H9 (cell line): ENCODE measurements at regions not wholly inside any gene's neighbourhood (a gene's known extent, or its start where the extent isn't known, plus 50 kb on each side); places are given as distances from the start of the nearest gene placed in this dataset.

Experiments used
- DNase-seq: peaks from one replicate; pipeline ENCODE4 v3.0.0-alpha.2; 2017
- H2AFZ ChIP-seq: one replicate; pipeline ENCODE4 v1.6.1; 2013; ENCODE audit warnings: mild to moderate bottlenecking, low read length, control low read depth, moderate library complexity
- H2AK5ac ChIP-seq: 2 replicates; pipeline ENCODE4 v1.6.1; 2013; ENCODE audit warnings: low read length, control low read depth, mixed read lengths; ENCODE audit not compliant: insufficient read length
- H2BK120ac ChIP-seq: one replicate; pipeline ENCODE4 v1.6.1; 2013; ENCODE audit warnings: low read depth, mild to moderate bottlenecking, low read length, control low read depth, inconsistent platforms; ENCODE audit not compliant: poor library complexity, severe bottlenecking
- H2BK12ac ChIP-seq: 2 replicates; pipeline ENCODE4 v1.6.1; 2013; ENCODE audit warnings: low read length, control low read depth, mixed read lengths, low read depth; ENCODE audit not compliant: insufficient read length
- H2BK15ac ChIP-seq: 2 replicates; pipeline ENCODE4 v1.6.1; 2013; ENCODE audit warnings: low read depth, low read length, control low read depth
- H2BK20ac ChIP-seq: one replicate; pipeline ENCODE4 v1.6.1; 2013; ENCODE audit warnings: low read depth, mild to moderate bottlenecking, low read length, control low read depth, inconsistent platforms; ENCODE audit not compliant: poor library complexity, severe bottlenecking
- H2BK5ac ChIP-seq: 2 replicates; pipeline ENCODE4 v1.6.1; 2013; ENCODE audit warnings: low read length, control low read depth, mixed read lengths; ENCODE audit not compliant: insufficient read length
- H3K14ac ChIP-seq: 2 replicates; pipeline ENCODE4 v1.6.1; 2013; ENCODE audit warnings: low read length, control low read depth; ENCODE audit not compliant: insufficient read depth
- H3K18ac ChIP-seq: 2 replicates; pipeline ENCODE4 v1.6.1; 2013; ENCODE audit warnings: low read depth, mild to moderate bottlenecking, mixed read lengths, low read length, control low read depth; ENCODE audit not compliant: insufficient read length
- H3K23ac ChIP-seq: 2 replicates; pipeline ENCODE4 v1.6.1; 2013; ENCODE audit warnings: low read length, control low read depth, mixed read lengths, low read depth; ENCODE audit not compliant: insufficient read length
- H3K23me2 ChIP-seq: 2 replicates; pipeline ENCODE4 v1.6.1; 2013; ENCODE audit warnings: low read depth, mild to moderate bottlenecking, mixed read lengths, low read length, control low read depth; ENCODE audit not compliant: insufficient read length, poor library complexity, severe bottlenecking
- H3K27ac ChIP-seq: 2 replicates; pipeline ENCODE4 v1.5.1; 2013; ENCODE audit warnings: low read length, control low read depth, mixed read lengths, low read depth; ENCODE audit not compliant: insufficient read length
- H3K27me3 ChIP-seq: 2 replicates; pipeline ENCODE4 v1.6.1; 2013; ENCODE audit warnings: low read length, control low read depth, inconsistent platforms; ENCODE audit not compliant: insufficient read depth
- H3K4ac ChIP-seq: 2 replicates; pipeline ENCODE4 v1.6.1; 2013; ENCODE audit warnings: low read depth, mild to moderate bottlenecking, control low read depth, inconsistent platforms, low read length, moderate library complexity
- H3K4me1 ChIP-seq: 2 replicates; pipeline ENCODE4 v1.6.1; 2013; ENCODE audit warnings: low read length, control low read depth, inconsistent platforms; ENCODE audit not compliant: insufficient read depth
- H3K4me2 ChIP-seq: 2 replicates; pipeline ENCODE4 v1.6.1; 2013; ENCODE audit warnings: low read length, control low read depth, mixed read lengths; ENCODE audit not compliant: insufficient read length, insufficient read depth
- H3K56ac ChIP-seq: 2 replicates; pipeline ENCODE4 v1.6.1; 2013; ENCODE audit warnings: low read depth, mild to moderate bottlenecking, mixed read lengths, low read length, control low read depth; ENCODE audit not compliant: insufficient read length
- H3K79me1 ChIP-seq: 2 replicates; pipeline ENCODE4 v1.6.1; 2013; ENCODE audit warnings: low read depth, mild to moderate bottlenecking, moderate library complexity, low read length, control low read depth, inconsistent platforms; ENCODE audit not compliant: insufficient read depth, poor library complexity, severe bottlenecking
- H3K79me2 ChIP-seq: 2 replicates; pipeline ENCODE4 v1.6.1; 2013; ENCODE audit warnings: low read length, control low read depth, inconsistent platforms; ENCODE audit not compliant: insufficient read depth
- H3K9ac ChIP-seq: 2 replicates; pipeline ENCODE4 v1.6.1; 2013; ENCODE audit warnings: low read length, control low read depth, mixed read lengths; ENCODE audit not compliant: insufficient read length; ENCODE audit errors: extremely low read depth
- H3K9me3 ChIP-seq: one replicate; pipeline ENCODE4 v1.6.1; 2013; ENCODE audit warnings: low read depth, low read length, inconsistent platforms; ENCODE audit not compliant: control insufficient read depth
- H3T11ph ChIP-seq: one replicate; pipeline ENCODE4 v1.6.1; 2013; ENCODE audit warnings: mild to moderate bottlenecking, low read length, control low read depth, inconsistent platforms
- H4K20me1 ChIP-seq: one replicate; pipeline ENCODE4 v1.6.1; 2013; ENCODE audit not compliant: control insufficient read depth, insufficient read length, insufficient read depth
- H4K5ac ChIP-seq: 2 replicates; pipeline ENCODE4 v1.6.1; 2013; ENCODE audit warnings: low read depth, mild to moderate bottlenecking, mixed read lengths, low read length, control low read depth; ENCODE audit not compliant: insufficient read length
- H4K8ac ChIP-seq: replicated peaks from 2 replicates; pipeline ENCODE4 v1.6.1; 2013; ENCODE audit warnings: low read length, control low read depth, mixed read lengths, low read depth; ENCODE audit not compliant: insufficient read length
- H4K91ac ChIP-seq: 2 replicates; pipeline ENCODE4 v1.6.1; 2013; ENCODE audit warnings: low read depth, mild to moderate bottlenecking, moderate library complexity, mixed read lengths, low read length, control low read depth; ENCODE audit not compliant: insufficient read length
- H3K27ac Mint-ChIP-seq, 3 experiments: 2 replicates in 2 of 3; 3 replicates in 1 of 3; pipeline ENCODE4 v1.8.0; 2020 to 2021; ENCODE audit warnings: mixed read lengths in 3 of 3, mild to moderate bottlenecking in 1 of 3, moderate library complexity in 1 of 3
- H3K27me3 Mint-ChIP-seq: 2 replicates; pipeline ENCODE4 v1.8.0; 2021; ENCODE audit warnings: low read depth, mild to moderate bottlenecking, moderate library complexity, mixed read lengths
- H3K36me3 Mint-ChIP-seq, 3 experiments: 2 replicates in 2 of 3; 3 replicates in 1 of 3; pipeline ENCODE4 v1.8.0; 2020 to 2021; ENCODE audit warnings: low read depth in 3 of 3, mixed read lengths in 3 of 3; ENCODE audit not compliant: insufficient read depth in 1 of 3
- H3K4me1 Mint-ChIP-seq, 2 experiments: 2 replicates each; pipeline ENCODE4 v1.8.0; 2020; ENCODE audit warnings: mixed read lengths in 2 of 2
- H3K4me3 Mint-ChIP-seq, 2 experiments: 2 replicates in 1 of 2; 3 replicates in 1 of 2; pipeline ENCODE4 v1.8.0; 2020 to 2021; ENCODE audit warnings: mild to moderate bottlenecking in 2 of 2, mixed read lengths in 2 of 2, moderate library complexity in 1 of 2
- H3K9me3 Mint-ChIP-seq, 2 experiments: 2 replicates in 1 of 2; 3 replicates in 1 of 2; pipeline ENCODE4 v1.8.0; 2020; ENCODE audit warnings: mild to moderate bottlenecking in 2 of 2, mixed read lengths in 2 of 2, moderate library complexity in 1 of 2
- CTCF ChIP-seq: fragments of 200-600 bp; sonication (generic); conservative IDR thresholded peaks from 3 replicates; pipeline ENCODE4 v1.8.0; 2021; ENCODE audit warnings: antibody characterized with exemption, mild to moderate bottlenecking
- WGBS: extraction: QIAGEN DNeasy Blood & Tissue Kit; methylation state at CpG from one replicate; pipeline ENCODE4 v1.1.7; 2013; ENCODE audit warnings: missing lambda C conversion rate, low lambda C conversion rate, mixed read lengths; ENCODE audit not compliant: insufficient read length; ENCODE audit errors: extremely low coverage; 5-methylcytosine and 5-hydroxymethylcytosine counted together

- H3K79me2 ChIP-seq, result no peaks in the 10 kb centered on the region
- no peak overlapping the region for H3K14ac ChIP-seq
- no peak overlapping the region for H2AFZ ChIP-seq
- no peak overlapping the region for H3K18ac ChIP-seq
- no peak overlapping the region for H2BK15ac ChIP-seq
- no peak overlapping the region for H3K9ac ChIP-seq
- H4K91ac ChIP-seq, result no peak overlapping the region
- no peak overlapping the region for H2AK5ac ChIP-seq
- H3K27ac ChIP-seq, result no peak overlapping the region
- TF ChIP-seq CTCF, result no peak
- H3K9me3 ChIP-seq, result no peaks in the 10 kb centered on the region
- no peak overlapping the region for H3K56ac ChIP-seq
- no peak for DNase-seq
- H2BK5ac ChIP-seq, result no peak overlapping the region
- no peaks in the 10 kb centered on the region for H3K79me1 ChIP-seq
- no peak overlapping the region for H3K27ac Mint-ChIP-seq
- peaks cover 0 to 11% of the 10 kb centered on the region in 2 experiments for H3K4me1 Mint-ChIP-seq
- no peak overlapping the region for H2BK120ac ChIP-seq
- no peaks in the 10 kb centered on the region for H3K23me2 ChIP-seq
- H4K8ac ChIP-seq, result no peak overlapping the region
- no peaks in the 10 kb centered on the region for H4K20me1 ChIP-seq
- no peak overlapping the region for H2BK12ac ChIP-seq
- no peak overlapping the region for H3K23ac ChIP-seq
- no peaks in the 10 kb centered on the region for H3K27me3 ChIP-seq
- no peaks in the 10 kb centered on the region for H3K4me1 ChIP-seq
- H3T11ph ChIP-seq, result no peak overlapping the region
- H3K4ac ChIP-seq, result no peak overlapping the region
- no peak overlapping the region for H4K5ac ChIP-seq
- H3K36me3 Mint-ChIP-seq, result no peaks in the 10 kb centered on the region
- no peak overlapping the region for H2BK20ac ChIP-seq
- WGBS, result no CpG with 5 or more reads among the region's 4 CpGs
- H3K9me3 Mint-ChIP-seq, result no peaks in the 10 kb centered on the region
- no peak overlapping the region for H3K4me2 ChIP-seq
- H3K4me3 Mint-ChIP-seq, result no peak overlapping the region
- H3K27me3 Mint-ChIP-seq, result no peaks in the 10 kb centered on the region
These were observed 211.6 kb downstream of the RNF144B start for GRCh38 chr6:18598551-18599264.
